ENCODE measurements at regions not wholly inside any gene's neighbourhood (a gene's known extent, or its start where the extent isn't known, plus 50 kb on each side); places are given as distances from the start of the nearest gene placed in this dataset.

DNA sequence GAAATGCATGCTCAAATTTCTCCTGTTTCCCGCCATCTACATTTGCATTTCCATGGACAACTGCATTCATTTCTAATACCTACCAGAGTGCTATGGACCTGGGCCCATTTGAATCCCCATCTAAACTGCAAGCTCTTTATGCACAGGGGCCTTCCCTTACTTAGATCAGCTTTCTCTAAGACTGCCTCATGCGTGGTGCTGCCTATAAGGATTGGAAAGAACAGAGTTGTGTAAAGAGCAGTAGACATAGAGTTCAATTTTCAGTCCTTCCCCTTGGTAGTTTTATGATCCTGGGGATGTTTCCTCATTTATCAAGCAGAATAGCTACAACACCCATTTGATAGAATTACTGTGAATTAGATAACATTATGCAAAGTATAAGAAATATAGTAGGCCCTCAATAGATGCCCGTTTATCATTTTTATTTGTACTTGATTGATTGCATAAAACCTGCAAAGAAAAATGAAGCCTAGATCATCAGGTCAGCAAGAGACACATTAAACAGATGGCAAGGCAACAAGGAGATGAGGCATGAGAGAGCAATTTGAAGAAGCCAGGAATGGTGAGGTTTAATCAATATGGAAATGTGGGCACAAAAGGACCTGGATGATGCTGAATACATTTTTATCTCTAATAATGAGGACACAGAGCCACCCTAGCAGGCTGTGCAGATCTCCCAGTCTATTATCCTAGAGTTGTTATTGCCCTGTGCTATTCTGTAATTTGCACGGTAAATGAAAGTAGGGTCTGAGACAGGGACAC, 359.7 kb downstream of the FAM181B start:
- H3K4me1 Mint-ChIP-seq (ENCODE audit: low read depth), result no peaks in the 10 kb centered on the region
- H3K27me3 Mint-ChIP-seq, result peaks cover 2% of the 10 kb centered on the region
- peaks cover 5% of the 10 kb centered on the region for H3K9me3 Mint-ChIP-seq (ENCODE audit: low read depth)
- no peaks in the 10 kb centered on the region for H3K36me3 Mint-ChIP-seq
- no peak overlapping the region for H3K27ac Mint-ChIP-seq
- no peak overlapping the region for H3K4me3 Mint-ChIP-seq

- no peaks in the 10 kb centered on the region for H3K27me3 Mint-ChIP-seq
These were observed 368.3 kb downstream of the FAM181B start for GRCh38 chr11:82365351-82365750.

GRCh38 chr11:82356316-82356715, 377.3 kb downstream of the FAM181B start:
- H3K4me1 Mint-ChIP-seq (ENCODE audit: low read depth), result no peaks in the 10 kb centered on the region
- no peaks in the 10 kb centered on the region for H3K36me3 Mint-ChIP-seq
- H3K27me3 Mint-ChIP-seq, result no peaks in the 10 kb centered on the region
- H3K4me3 Mint-ChIP-seq, result no peak overlapping the region
- no peaks in the 10 kb centered on the region for H3K9me3 Mint-ChIP-seq (ENCODE audit: low read depth)
- no peak overlapping the region for H3K27ac Mint-ChIP-seq

More at GRCh38 chr11:82365351-82365750, 368.3 kb downstream of the FAM181B start:
- H3K9me3 Mint-ChIP-seq (ENCODE audit: low read depth), result peaks cover 3% of the 10 kb centered on the region
- H3K36me3 Mint-ChIP-seq, result no peaks in the 10 kb centered on the region
- H3K27ac Mint-ChIP-seq, result no peak overlapping the region
- no peak overlapping the region for H3K4me3 Mint-ChIP-seq
- no peaks in the 10 kb centered on the region for H3K4me1 Mint-ChIP-seq (ENCODE audit: low read depth)

GRCh38 chr11:82355313-82355823, 378.3 kb downstream of the FAM181B start:
- no peak overlapping the region for H3K4me3 Mint-ChIP-seq
- no peaks in the 10 kb centered on the region for H3K4me1 Mint-ChIP-seq (ENCODE audit: low read depth)
- H3K27me3 Mint-ChIP-seq, result no peaks in the 10 kb centered on the region
- H3K36me3 Mint-ChIP-seq, result no peaks in the 10 kb centered on the region
- H3K27ac Mint-ChIP-seq, result no peak overlapping the region
- H3K9me3 Mint-ChIP-seq (ENCODE audit: low read depth), result no peaks in the 10 kb centered on the region

DNA sequence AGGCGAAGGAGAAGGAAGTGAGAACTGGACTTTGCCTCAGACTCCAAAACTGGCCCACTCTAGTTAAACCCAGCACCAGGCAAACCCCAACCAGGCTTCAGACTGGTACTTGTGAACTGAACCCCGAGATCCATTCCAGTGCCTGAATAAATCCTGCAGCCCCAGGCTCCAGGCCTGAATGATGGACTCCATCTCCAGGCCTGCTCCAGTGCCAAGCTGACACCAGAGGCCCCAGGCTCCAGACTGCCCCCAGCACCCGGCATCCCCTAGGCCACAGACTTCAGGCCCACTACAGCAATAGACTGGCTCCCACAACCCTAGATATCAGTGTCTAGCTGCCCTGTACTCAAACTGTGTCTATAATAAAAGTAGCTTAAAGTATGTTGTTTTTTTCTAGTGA, 406.8 kb downstream of the FAM181B start:
- Mint-ChIP-seq H3K4me1 (ENCODE audit: low read depth) (no peaks in the 10 kb centered on the region), H3K27me3 (no peaks in the 10 kb centered on the region), H3K27ac (no peak overlapping the region), H3K9me3 (ENCODE audit: low read depth) (no peaks in the 10 kb centered on the region), H3K36me3 (no peaks in the 10 kb centered on the region), H3K4me3 (no peak overlapping the region)

DNA sequence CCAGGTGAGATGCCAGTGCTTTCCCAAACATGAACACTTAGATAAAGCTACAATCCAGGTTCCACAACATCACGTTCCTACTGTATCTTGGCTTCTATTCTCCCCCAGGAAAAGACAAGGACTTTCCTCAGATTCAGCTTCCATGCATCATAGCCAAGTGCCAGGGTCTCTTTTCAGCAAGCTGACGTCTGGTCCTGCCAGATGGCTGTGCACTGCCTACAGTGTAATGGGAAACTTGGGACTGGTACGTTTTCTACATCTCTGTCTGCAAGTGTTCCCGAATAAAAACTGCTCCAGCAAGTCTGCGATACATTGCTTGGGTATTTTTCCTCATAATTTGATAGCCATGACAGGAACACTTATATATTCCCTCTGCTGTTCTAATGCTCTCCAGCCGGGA, 412.5 kb downstream of the FAM181B start:
- Mint-ChIP-seq H3K36me3 (no peaks in the 10 kb centered on the region), H3K27ac (no peak overlapping the region), H3K4me1 (ENCODE audit: low read depth) (no peaks in the 10 kb centered on the region), H3K27me3 (no peaks in the 10 kb centered on the region), H3K9me3 (ENCODE audit: low read depth) (no peaks in the 10 kb centered on the region), H3K4me3 (no peak overlapping the region)

DNA sequence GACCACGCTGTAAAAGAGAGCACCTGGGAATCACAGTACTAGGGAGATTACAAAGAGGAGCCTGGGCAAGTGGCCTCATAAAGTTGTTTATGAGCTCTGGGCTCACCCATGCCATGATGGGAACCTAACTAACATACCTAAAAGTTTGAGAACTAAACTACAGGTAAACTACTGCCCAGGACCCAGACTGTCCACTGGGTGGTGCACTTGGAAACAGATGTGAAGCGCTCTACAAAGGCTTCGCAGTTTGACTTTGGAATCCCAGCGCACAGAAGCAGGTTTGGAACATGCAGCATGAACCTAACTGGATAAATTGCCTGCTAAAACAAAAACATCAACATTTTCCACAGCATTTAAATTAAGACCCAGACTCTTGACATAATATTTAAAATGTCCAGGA, 418.6 kb downstream of the FAM181B start:
- Mint-ChIP-seq H3K9me3 (ENCODE audit: low read depth) (peaks cover 4% of the 10 kb centered on the region), H3K27ac (no peak overlapping the region), H3K36me3 (no peaks in the 10 kb centered on the region), H3K4me3 (no peak overlapping the region), H3K27me3 (no peaks in the 10 kb centered on the region), H3K4me1 (ENCODE audit: low read depth) (no peaks in the 10 kb centered on the region)

DNA sequence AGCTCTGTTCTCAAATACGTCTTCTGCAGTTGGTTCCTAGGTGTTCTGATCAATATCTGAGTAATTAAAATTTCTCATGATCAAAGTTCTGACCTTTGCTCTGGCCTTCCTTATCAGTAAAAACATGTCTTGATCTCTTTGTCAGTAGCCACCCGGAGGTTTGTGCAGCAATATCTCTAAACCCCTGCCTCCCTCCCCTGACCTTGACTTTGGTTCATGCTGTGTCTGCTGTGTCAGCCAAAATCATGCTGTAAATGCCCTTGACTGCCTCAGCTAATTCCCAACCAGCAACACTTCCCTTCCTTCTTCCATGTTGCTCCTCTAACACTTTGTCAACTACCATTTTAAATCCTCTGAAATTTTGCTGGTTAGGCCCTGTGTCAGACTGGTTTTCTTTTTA, 424.7 kb downstream of the FAM181B start:
- H3K4me3 Mint-ChIP-seq, result no peak overlapping the region
- H3K4me1 Mint-ChIP-seq (ENCODE audit: low read depth), result no peaks in the 10 kb centered on the region
- no peak overlapping the region for H3K27ac Mint-ChIP-seq

DNA sequence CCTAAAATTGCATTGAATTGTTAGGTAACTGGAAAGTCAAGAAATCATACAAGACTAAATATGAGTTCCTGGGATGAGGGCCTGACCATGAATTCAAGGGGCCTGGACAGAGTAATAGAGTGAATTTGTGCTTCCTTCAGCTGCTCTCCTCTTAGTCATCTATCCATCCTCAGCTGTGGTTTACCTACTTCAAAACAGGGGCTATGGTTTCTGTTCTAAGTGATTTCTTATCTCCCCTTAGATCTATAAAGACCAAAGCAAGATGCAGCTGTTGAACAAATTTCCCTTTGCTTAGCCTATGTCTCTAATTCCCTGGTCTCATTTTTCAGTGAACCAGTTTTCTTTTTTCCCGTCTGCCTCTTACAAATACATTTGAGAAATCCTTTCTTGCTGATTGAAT, 428.5 kb downstream of the FAM181B start:
- no peaks in the 10 kb centered on the region for H3K9me3 Mint-ChIP-seq (ENCODE audit: low read depth)

More for the DNA sequence above, 424.7 kb downstream of the FAM181B start:
- H3K9me3 Mint-ChIP-seq (ENCODE audit: low read depth), result peaks cover 4% of the 10 kb centered on the region
- H3K27me3 Mint-ChIP-seq, result no peaks in the 10 kb centered on the region
- no peaks in the 10 kb centered on the region for H3K36me3 Mint-ChIP-seq

GRCh38 chr11:82303671-82304070, 430.0 kb downstream of the FAM181B start:
- Mint-ChIP-seq H3K4me3 (no peak overlapping the region), H3K4me1 (ENCODE audit: low read depth) (no peaks in the 10 kb centered on the region), H3K27me3 (no peaks in the 10 kb centered on the region), H3K9me3 (ENCODE audit: low read depth) (no peaks in the 10 kb centered on the region), H3K27ac (no peak overlapping the region), H3K36me3 (no peaks in the 10 kb centered on the region)

More for the DNA sequence above, 428.5 kb downstream of the FAM181B start:
- H3K4me3 Mint-ChIP-seq, result no peak overlapping the region
- H3K27ac Mint-ChIP-seq, result no peak overlapping the region
- H3K4me1 Mint-ChIP-seq (ENCODE audit: low read depth), result no peaks in the 10 kb centered on the region
- H3K36me3 Mint-ChIP-seq, result no peaks in the 10 kb centered on the region
- H3K27me3 Mint-ChIP-seq, result no peaks in the 10 kb centered on the region

DNA sequence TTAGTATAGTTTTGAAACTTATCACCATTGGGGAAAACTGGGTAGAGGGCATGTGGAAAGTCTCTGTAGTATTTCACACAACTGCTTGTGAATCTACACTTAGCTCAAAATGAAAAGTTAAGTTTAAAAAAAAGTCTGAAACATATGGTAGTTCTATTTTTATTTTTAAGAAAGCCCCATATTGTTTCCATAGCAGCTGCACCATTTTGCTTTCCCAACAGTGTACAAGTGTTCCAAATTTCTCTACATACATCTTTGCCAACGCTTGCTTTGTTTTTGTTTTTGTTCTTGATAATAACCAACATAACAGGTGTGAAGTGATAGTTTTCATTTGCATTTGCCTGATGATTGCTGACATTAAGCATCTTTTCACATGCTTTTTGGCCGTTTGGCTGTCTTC, 445.2 kb downstream of the FAM181B start:
- Mint-ChIP-seq H3K4me3 (no peak overlapping the region), H3K4me1 (ENCODE audit: low read depth) (no peaks in the 10 kb centered on the region), H3K36me3 (no peaks in the 10 kb centered on the region), H3K27me3 (no peaks in the 10 kb centered on the region), H3K9me3 (ENCODE audit: low read depth) (peaks cover 3% of the 10 kb centered on the region), H3K27ac (no peak overlapping the region)

DNA sequence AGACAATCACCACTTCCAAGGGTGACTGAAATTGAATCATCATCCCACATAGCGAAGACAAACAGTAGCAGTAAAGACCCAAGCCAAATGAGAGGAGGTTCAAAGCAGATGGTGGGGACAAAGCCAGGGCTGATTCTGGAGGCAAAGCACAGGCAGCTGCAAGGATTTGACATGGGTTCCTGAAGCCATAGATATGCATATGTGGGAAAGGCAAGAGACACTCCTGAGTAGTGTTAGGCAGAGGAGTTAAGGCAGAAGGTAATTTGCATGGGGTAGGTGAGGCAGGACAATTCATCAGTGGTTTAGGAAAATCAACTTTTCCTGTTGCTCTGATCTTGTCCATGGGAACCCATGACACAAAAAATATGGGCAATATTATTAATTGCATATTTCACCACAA, 462.8 kb downstream of the FAM181B start:
- Mint-ChIP-seq H3K36me3 (no peaks in the 10 kb centered on the region), H3K9me3 (ENCODE audit: low read depth) (no peaks in the 10 kb centered on the region), H3K4me3 (no peak overlapping the region), H3K4me1 (ENCODE audit: low read depth) (no peaks in the 10 kb centered on the region), H3K27me3 (peaks cover 2% of the 10 kb centered on the region), H3K27ac (no peak overlapping the region)

- Mint-ChIP-seq H3K36me3 (no peaks in the 10 kb centered on the region), H3K9me3 (ENCODE audit: low read depth) (no peaks in the 10 kb centered on the region), H3K4me1 (ENCODE audit: low read depth) (no peaks in the 10 kb centered on the region), H3K27me3 (peaks cover 2% of the 10 kb centered on the region), H3K27ac (no peak overlapping the region), H3K4me3 (no peak overlapping the region)
These were observed 465.0 kb downstream of the FAM181B start for GRCh38 chr11:82268627-82269026.

GRCh38 chr11:82267186-82267585, 466.5 kb downstream of the FAM181B start:
- no peaks in the 10 kb centered on the region for H3K4me1 Mint-ChIP-seq (ENCODE audit: low read depth)
- no peaks in the 10 kb centered on the region for H3K36me3 Mint-ChIP-seq
- no peak overlapping the region for H3K27ac Mint-ChIP-seq
- H3K9me3 Mint-ChIP-seq (ENCODE audit: low read depth), result no peaks in the 10 kb centered on the region
- H3K4me3 Mint-ChIP-seq, result no peak overlapping the region
- peaks cover 2% of the 10 kb centered on the region for H3K27me3 Mint-ChIP-seq

- H3K4me1 Mint-ChIP-seq (ENCODE audit: low read depth), result no peaks in the 10 kb centered on the region
- H3K27me3 Mint-ChIP-seq, result no peaks in the 10 kb centered on the region
- H3K36me3 Mint-ChIP-seq, result no peaks in the 10 kb centered on the region
- no peak overlapping the region for H3K4me3 Mint-ChIP-seq
- H3K27ac Mint-ChIP-seq, result no peak overlapping the region
- no peaks in the 10 kb centered on the region for H3K9me3 Mint-ChIP-seq (ENCODE audit: low read depth)
These were observed 472.3 kb downstream of the FAM181B start for GRCh38 chr11:82261367-82261766.

GRCh38 chr11:82250047-82250446, 483.6 kb downstream of the FAM181B start:
- H3K27ac Mint-ChIP-seq, result no peak overlapping the region
- H3K9me3 Mint-ChIP-seq (ENCODE audit: low read depth), result no peaks in the 10 kb centered on the region
- H3K4me1 Mint-ChIP-seq (ENCODE audit: low read depth), result no peaks in the 10 kb centered on the region
- H3K4me3 Mint-ChIP-seq, result no peak overlapping the region
- peaks cover 2% of the 10 kb centered on the region for H3K27me3 Mint-ChIP-seq
- H3K36me3 Mint-ChIP-seq, result no peaks in the 10 kb centered on the region
